ENCODE measurements at regions not wholly inside any gene's neighbourhood (a gene's known extent, or its start where the extent isn't known, plus 50 kb on each side); places are given as distances from the start of the nearest gene placed in this dataset.

DNA sequence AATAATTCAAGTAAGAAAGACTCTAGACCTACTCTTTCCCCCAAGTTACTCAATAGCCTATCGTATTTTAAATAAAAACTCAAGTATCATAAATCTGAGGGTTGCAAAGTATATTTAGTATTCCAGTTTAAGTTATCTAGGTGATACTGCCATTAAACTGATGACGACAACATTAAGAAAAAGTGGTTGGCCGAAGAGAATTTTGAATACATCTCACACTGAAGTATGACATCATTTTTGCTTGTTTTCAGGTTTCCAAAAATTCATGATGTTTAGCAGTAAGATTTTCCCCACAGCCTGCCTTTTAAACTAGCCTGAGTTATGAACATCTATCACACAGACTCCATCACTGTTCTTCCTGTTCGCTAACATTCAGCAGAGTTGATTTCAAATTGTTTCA, 102.1 kb upstream of the RAB27B start:
- no peak for DNase-seq
- Mint-ChIP-seq H3K9me3 (no peaks in the 10 kb centered on the region), H3K4me3 (no peak overlapping the region), H3K27ac (no peak overlapping the region), H3K36me3 (ENCODE audit: low read depth) (no peaks in the 10 kb centered on the region), H3K4me1 (no peaks in the 10 kb centered on the region), H3K27me3 (no peaks in the 10 kb centered on the region)
- no peak for ATAC-seq (ENCODE audit: low read depth)
- CTCF ChIA-PET = no interaction called here
- intact Hi-C loops (cut with micrococcal nuclease) = no loop called here
- TF ChIP-seq, protein P1, sequence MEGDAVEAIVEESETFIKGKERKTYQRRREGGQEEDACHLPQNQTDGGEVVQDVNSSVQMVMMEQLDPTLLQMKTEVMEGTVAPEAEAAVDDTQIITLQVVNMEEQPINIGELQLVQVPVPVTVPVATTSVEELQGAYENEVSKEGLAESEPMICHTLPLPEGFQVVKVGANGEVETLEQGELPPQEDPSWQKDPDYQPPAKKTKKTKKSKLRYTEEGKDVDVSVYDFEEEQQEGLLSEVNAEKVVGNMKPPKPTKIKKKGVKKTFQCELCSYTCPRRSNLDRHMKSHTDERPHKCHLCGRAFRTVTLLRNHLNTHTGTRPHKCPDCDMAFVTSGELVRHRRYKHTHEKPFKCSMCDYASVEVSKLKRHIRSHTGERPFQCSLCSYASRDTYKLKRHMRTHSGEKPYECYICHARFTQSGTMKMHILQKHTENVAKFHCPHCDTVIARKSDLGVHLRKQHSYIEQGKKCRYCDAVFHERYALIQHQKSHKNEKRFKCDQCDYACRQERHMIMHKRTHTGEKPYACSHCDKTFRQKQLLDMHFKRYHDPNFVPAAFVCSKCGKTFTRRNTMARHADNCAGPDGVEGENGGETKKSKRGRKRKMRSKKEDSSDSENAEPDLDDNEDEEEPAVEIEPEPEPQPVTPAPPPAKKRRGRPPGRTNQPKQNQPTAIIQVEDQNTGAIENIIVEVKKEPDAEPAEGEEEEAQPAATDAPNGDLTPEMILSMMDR (IDR thresholded peaks at IDR 0.05) = no peak
- POLR2A ChIA-PET = interaction anchor here (0.6 kb wide), 1 partner anchor 261 kb away, joined by 3 read pairs; no protein-coding TSS in a partner anchor

DNA sequence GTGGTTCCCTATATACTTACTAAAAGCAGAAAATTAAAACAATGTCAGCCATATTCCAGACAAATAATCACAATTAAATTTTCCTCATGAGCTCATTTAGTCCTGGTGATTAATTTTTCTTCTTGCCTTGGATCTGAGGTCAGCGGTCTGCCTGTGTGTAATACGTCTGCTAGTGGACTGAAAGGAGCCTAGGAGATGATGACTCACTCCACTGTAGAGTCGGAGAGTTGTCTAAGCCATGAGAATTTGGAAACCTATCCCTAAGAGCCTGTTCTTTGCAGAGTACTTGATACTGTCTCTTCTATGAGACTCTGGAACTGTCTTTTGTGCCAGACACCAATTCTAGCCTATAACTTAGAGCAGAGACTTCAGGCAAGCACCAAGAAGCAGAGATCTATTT, 94.2 kb upstream of the RAB27B start:
- ChIA-PET POLR2A (no interaction called here), CTCF (no interaction called here)
- no peak overlapping the region for H3K27ac Mint-ChIP-seq
- H3K4me3 Mint-ChIP-seq = no peak overlapping the region
- no peaks in the 10 kb centered on the region for H3K36me3 Mint-ChIP-seq (ENCODE audit: low read depth)
- DNase-seq (no peak), ATAC-seq (ENCODE audit: low read depth) (no peak)
- no peaks in the 10 kb centered on the region for H3K9me3 Mint-ChIP-seq
- TF ChIP-seq, protein P1 (IDR thresholded peaks at IDR 0.05) = no peak
- peaks cover 3% of the 10 kb centered on the region for H3K27me3 Mint-ChIP-seq
- H3K4me1 Mint-ChIP-seq = no peaks in the 10 kb centered on the region
- intact Hi-C loops (cut with micrococcal nuclease) = no loop called here

DNA sequence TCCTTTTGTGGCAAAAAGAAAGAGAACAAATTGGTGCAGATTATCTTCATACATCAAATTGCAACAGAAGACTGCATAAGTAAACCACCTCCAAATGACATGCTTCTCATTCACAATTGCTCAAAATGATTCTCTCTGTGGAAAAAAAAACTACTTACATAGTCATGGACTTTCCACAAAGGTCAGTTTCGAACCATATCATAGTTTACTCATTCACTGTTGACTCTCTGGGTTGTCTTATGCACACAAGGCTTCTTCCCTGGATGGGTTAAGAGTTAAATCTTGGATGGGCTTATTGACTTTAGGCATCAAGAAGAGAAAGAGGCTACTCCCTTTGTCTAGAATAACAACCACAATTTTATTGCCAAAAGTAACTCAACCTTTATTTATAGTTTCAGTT, 91.3 kb upstream of the RAB27B start:
- ChIA-PET CTCF (no interaction called here), POLR2A (no interaction called here)
- TF ChIP-seq, protein P1 (IDR thresholded peaks at IDR 0.05) = no peak
- Mint-ChIP-seq H3K36me3 (ENCODE audit: low read depth) (no peaks in the 10 kb centered on the region), H3K27me3 (peaks cover 3% of the 10 kb centered on the region), H3K9me3 (no peaks in the 10 kb centered on the region), H3K4me1 (no peaks in the 10 kb centered on the region), H3K4me3 (no peak overlapping the region), H3K27ac (no peak overlapping the region)
- ATAC-seq (ENCODE audit: low read depth) (no peak), DNase-seq (no peak)
- intact Hi-C loops (cut with micrococcal nuclease) = no loop called here

DNA sequence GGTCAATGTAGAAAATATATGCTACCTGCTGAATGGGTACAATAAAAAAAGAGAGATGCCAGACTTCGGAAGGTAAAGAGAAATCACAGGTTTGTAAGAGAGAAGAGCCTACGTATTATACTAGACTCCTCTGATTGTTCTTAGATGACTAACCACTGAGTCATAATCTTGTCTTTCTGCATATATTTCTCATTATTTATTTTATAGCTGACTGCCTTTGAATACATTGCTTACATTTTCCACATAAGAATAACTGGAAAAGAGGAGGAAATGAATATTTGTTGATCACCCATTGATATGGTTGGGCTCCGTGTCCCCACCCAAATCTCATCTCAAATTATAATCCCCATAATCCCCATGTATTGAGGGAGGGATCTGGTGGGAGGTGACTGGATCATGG, 90.3 kb upstream of the RAB27B start:
- Mint-ChIP-seq H3K27me3 (peaks cover 3% of the 10 kb centered on the region), H3K4me3 (no peak overlapping the region), H3K27ac (no peak overlapping the region), H3K4me1 (no peaks in the 10 kb centered on the region), H3K36me3 (ENCODE audit: low read depth) (no peaks in the 10 kb centered on the region), H3K9me3 (no peaks in the 10 kb centered on the region)
- ATAC-seq (ENCODE audit: low read depth) (no peak), DNase-seq (no peak)
- POLR2A ChIA-PET = no interaction called here
- CTCF ChIA-PET = no interaction called here
- intact Hi-C loops (cut with micrococcal nuclease) = no loop called here
- TF ChIP-seq, protein P1 (IDR thresholded peaks at IDR 0.05) = no peak

DNA sequence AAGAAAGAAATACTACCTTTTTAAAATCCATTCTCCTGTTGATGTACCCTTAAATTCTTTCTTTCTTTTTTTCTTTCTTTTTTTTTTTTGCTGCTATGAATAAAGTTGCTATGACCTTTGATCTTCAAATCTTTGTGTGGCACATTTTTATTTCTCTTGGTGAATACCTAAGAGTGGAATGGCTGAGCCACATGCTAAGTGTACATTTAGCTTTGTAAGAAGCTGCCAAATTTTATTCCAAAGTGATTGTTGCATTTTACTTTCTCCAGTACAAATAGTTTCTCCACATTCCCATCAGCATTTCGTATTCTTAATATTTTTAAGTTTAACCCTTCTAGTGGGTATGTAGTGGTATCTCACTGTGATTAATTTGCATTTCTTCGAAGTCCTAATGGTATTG, 88.8 kb upstream of the RAB27B start:
- TF ChIP-seq, protein P1 (IDR thresholded peaks at IDR 0.05) = no peak
- Mint-ChIP-seq H3K27ac (no peak overlapping the region), H3K9me3 (no peaks in the 10 kb centered on the region), H3K36me3 (ENCODE audit: low read depth) (no peaks in the 10 kb centered on the region), H3K27me3 (no peaks in the 10 kb centered on the region), H3K4me1 (no peaks in the 10 kb centered on the region), H3K4me3 (no peak overlapping the region)
- intact Hi-C loops (cut with micrococcal nuclease) = no loop called here
- DNase-seq = no peak
- ChIA-PET POLR2A (no interaction called here), CTCF (no interaction called here)
- ATAC-seq (ENCODE audit: low read depth) = no peak

All from activated B cell treated with CpG ODN at 0.5 μM for 24 hours (primary cell).